HG03097 (cell line): ENCODE measurements at regions not wholly inside any gene's neighbourhood (a gene's known extent, or its start where the extent isn't known, plus 50 kb on each side); places are given as distances from the start of the nearest gene placed in this dataset.

Source experiments
- ATAC-seq: cut with Tn5 transposase; IDR thresholded peaks from one replicate; pipeline ENCODE4 v1.9.1; 2021; ENCODE audit not compliant: unreplicated experiment, low FRiP score

GRCh38 chr7:20932785-20933527 is 146.3 kb upstream of the SP8 start:
- ATAC-seq = no peak

- no peak for ATAC-seq
These were observed 158.8 kb upstream of the SP8 start for GRCh38 chr7:20945451-20945850.

GRCh38 chr7:20952916-20953315 is 166.2 kb upstream of the SP8 start:
- ATAC-seq = no peak

- no peak for ATAC-seq
These were observed 168.3 kb upstream of the SP8 start for GRCh38 chr7:20954711-20955619.

- no peak for ATAC-seq
These were observed 171.9 kb upstream of the SP8 start for GRCh38 chr7:20958572-20958971.

- ATAC-seq = no peak
These were observed 172.6 kb upstream of the SP8 start for GRCh38 chr7:20959281-20959680.

- no peak for ATAC-seq
These were observed 177.0 kb upstream of the SP8 start for GRCh38 chr7:20963556-20964280.

GRCh38 chr7:20964281-20964918 is 177.7 kb upstream of the SP8 start:
- no peak for ATAC-seq

GRCh38 chr7:20971219-20971618 is 184.5 kb upstream of the SP8 start:
- no peak for ATAC-seq

- no peak for ATAC-seq
These were observed 193.5 kb upstream of the SP8 start for GRCh38 chr7:20980232-20980631.

- ATAC-seq = no peak
These were observed 194.1 kb upstream of the SP8 start for GRCh38 chr7:20980668-20981264.

GRCh38 chr7:20988340-20988739 is 201.7 kb upstream of the SP8 start:
- no peak for ATAC-seq

GRCh38 chr7:20991544-20991943 is 204.9 kb upstream of the SP8 start:
- no peak for ATAC-seq

- ATAC-seq = no peak
These were observed 207.0 kb upstream of the SP8 start for GRCh38 chr7:20993693-20994092.

GRCh38 chr7:20998309-20998708 is 211.6 kb upstream of the SP8 start:
- no peak for ATAC-seq

- no peak for ATAC-seq
These were observed 224.5 kb upstream of the SP8 start for GRCh38 chr7:21011153-21011552.

- ATAC-seq = no peak
These were observed 227.3 kb upstream of the SP8 start for GRCh38 chr7:21013765-21014539.

- ATAC-seq = no peak
These were observed 234.0 kb upstream of the SP8 start for GRCh38 chr7:21020667-21021066.

GRCh38 chr7:21023841-21024484 is 237.3 kb upstream of the SP8 start:
- ATAC-seq = no peak
